ENCODE measurements at regions not wholly inside any gene's neighbourhood (a gene's known extent, or its start where the extent isn't known, plus 50 kb on each side); places are given as distances from the start of the nearest gene placed in this dataset.

- Histone ChIP-seq H3K9me3 (ENCODE audit: control insufficient read depth, insufficient read depth, low read length) (no peaks in the 10 kb centered on the region), H3K4me3 (ENCODE audit: low read length) (no peak overlapping the region), H3K4me1 (ENCODE audit: control insufficient read depth, insufficient read depth, low read length) (no peaks in the 10 kb centered on the region), H3K36me3 (ENCODE audit: control insufficient read depth, insufficient read depth, low read length) (no peaks in the 10 kb centered on the region), H3K27ac (ENCODE audit: low read length) (no peak overlapping the region), H3K27me3 (ENCODE audit: control insufficient read depth, insufficient read depth, low read length) (no peaks in the 10 kb centered on the region)
- no CpG with 5 or more reads among the region's 4 CpGs for WGBS (ENCODE audit: insufficient coverage, insufficient read length)
- no peak for DNase-seq (ENCODE audit: low read depth, low spot score)
These were observed 203.6 kb downstream of the TGFB2 start for GRCh38 chr1:218548764-218549163.

- no CpG with 5 or more reads among the region's 2 CpGs for WGBS (ENCODE audit: insufficient coverage, insufficient read length)
- H3K4me3 ChIP-seq (ENCODE audit: low read length) = no peak overlapping the region
- no peaks in the 10 kb centered on the region for H3K9me3 ChIP-seq (ENCODE audit: control insufficient read depth, insufficient read depth, low read length)
- H3K4me1 ChIP-seq (ENCODE audit: control insufficient read depth, insufficient read depth, low read length) = no peaks in the 10 kb centered on the region
- no peak overlapping the region for H3K27ac ChIP-seq (ENCODE audit: low read length)
- no peaks in the 10 kb centered on the region for H3K27me3 ChIP-seq (ENCODE audit: control insufficient read depth, insufficient read depth, low read length)
- no peak for DNase-seq (ENCODE audit: low read depth, low spot score)
- H3K36me3 ChIP-seq (ENCODE audit: control insufficient read depth, insufficient read depth, low read length) = no peaks in the 10 kb centered on the region
These were observed 208.1 kb downstream of the TGFB2 start for GRCh38 chr1:218553197-218553596.

DNA sequence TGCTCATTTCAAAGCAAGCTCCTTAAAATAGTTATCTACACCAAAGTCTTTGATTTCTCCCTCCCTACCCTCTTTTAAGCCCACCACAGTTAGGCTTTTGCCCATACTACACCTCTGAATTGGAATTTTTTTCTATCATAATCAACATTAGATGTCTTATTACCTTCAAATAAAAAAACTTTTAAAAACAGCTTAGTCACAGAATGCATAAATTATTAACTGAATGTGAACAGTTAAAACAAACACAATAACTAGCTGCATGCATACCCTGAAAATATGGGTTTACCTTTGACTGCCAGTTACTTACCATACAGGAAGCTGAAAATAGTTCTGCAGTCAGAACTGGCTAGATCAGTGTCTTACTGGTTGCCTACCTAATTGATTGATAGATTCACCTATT lies 210.9 kb downstream of the TGFB2 start:
- Histone ChIP-seq H3K27me3 (ENCODE audit: control insufficient read depth, insufficient read depth, low read length) (no peaks in the 10 kb centered on the region), H3K4me3 (ENCODE audit: low read length) (no peak overlapping the region), H3K27ac (ENCODE audit: low read length) (no peak overlapping the region), H3K4me1 (ENCODE audit: control insufficient read depth, insufficient read depth, low read length) (no peaks in the 10 kb centered on the region), H3K36me3 (ENCODE audit: control insufficient read depth, insufficient read depth, low read length) (no peaks in the 10 kb centered on the region), H3K9me3 (ENCODE audit: control insufficient read depth, insufficient read depth, low read length) (no peaks in the 10 kb centered on the region)
- no peak for DNase-seq (ENCODE audit: low read depth, low spot score)

DNA sequence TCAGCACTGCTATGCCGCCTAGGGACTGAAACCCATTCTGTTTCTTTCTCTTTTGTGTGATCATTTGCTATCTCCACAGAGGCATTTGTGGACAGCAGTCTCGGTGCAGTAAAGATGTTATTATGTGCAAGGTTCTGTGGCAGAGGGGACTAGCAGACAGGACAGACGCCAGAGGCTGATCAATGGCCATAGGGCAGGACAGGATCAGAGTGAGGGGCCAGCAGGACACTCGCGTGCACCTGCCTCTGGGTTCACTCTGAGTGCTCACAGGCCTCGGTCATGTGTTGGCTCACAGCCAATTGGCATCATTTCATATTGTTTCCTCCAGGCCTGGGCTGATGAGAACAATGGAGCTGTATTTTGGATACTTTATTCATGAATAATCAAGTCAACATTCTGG lies 212.6 kb downstream of the TGFB2 start:
- DNase-seq (ENCODE audit: low read depth, low spot score) = no peak
- Histone ChIP-seq H3K4me1 (ENCODE audit: control insufficient read depth, insufficient read depth, low read length) (no peaks in the 10 kb centered on the region), H3K9me3 (ENCODE audit: control insufficient read depth, insufficient read depth, low read length) (no peaks in the 10 kb centered on the region), H3K27ac (ENCODE audit: low read length) (no peak overlapping the region), H3K27me3 (ENCODE audit: control insufficient read depth, insufficient read depth, low read length) (no peaks in the 10 kb centered on the region), H3K4me3 (ENCODE audit: low read length) (no peak overlapping the region), H3K36me3 (ENCODE audit: control insufficient read depth, insufficient read depth, low read length) (no peaks in the 10 kb centered on the region)
- no CpG with 5 or more reads among the region's 6 CpGs for WGBS (ENCODE audit: insufficient coverage, insufficient read length)

DNA sequence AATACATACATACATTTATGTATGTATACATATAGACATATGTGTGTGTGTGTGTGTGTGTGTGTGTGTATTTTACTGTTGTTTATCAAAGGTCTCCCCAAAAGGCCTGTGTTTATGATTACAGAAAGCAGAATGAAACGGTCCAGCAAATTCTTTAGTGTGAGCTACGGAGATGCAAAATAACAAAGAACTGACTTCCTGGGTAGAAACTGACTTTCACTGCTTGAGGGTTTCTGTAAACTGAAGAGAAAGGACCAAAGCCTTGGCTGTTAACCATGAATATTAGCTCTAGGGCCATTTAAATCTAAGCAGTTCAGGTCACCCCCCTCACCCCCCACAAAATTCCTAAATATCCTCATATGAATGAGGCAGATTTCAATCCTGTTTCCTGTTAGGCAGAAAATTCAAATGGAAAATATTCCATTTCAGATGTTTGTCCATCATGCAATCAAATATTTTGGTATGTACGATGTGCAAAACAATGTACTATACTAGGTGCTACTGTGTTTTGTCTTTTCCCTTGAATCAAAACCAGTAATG lies 213.2 kb downstream of the TGFB2 start:
- DNase-seq (ENCODE audit: low read depth, low spot score) = no peak
- Histone ChIP-seq H3K27me3 (ENCODE audit: control insufficient read depth, insufficient read depth, low read length) (no peaks in the 10 kb centered on the region), H3K4me3 (ENCODE audit: low read length) (no peak overlapping the region), H3K4me1 (ENCODE audit: control insufficient read depth, insufficient read depth, low read length) (no peaks in the 10 kb centered on the region), H3K27ac (ENCODE audit: low read length) (no peak overlapping the region), H3K36me3 (ENCODE audit: control insufficient read depth, insufficient read depth, low read length) (no peaks in the 10 kb centered on the region), H3K9me3 (ENCODE audit: control insufficient read depth, insufficient read depth, low read length) (no peaks in the 10 kb centered on the region)
- no CpG with 5 or more reads among the region's 3 CpGs for WGBS (ENCODE audit: insufficient coverage, insufficient read length)

DNA sequence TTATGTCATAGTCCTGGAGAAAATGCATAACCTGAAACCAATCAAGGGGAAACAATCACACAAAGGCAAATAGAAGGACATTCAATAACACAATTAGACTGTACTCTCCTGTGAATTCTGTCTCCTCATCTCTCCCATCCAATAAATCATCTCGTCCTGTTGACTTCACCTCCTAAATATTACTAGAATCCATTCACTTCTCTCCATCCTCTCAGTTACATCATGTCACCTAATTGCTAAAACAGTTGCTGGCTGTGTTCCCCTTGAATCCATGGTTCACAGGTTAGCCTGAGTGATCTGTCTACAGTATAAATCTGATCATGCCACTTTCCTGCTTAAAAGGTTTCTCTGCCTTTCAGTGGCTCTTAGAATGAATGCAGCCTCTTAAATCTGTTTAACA lies 220.2 kb downstream of the TGFB2 start:
- H3K4me1 ChIP-seq (ENCODE audit: control insufficient read depth, insufficient read depth, low read length) = no peaks in the 10 kb centered on the region
- H3K9me3 ChIP-seq (ENCODE audit: control insufficient read depth, insufficient read depth, low read length) = no peaks in the 10 kb centered on the region
- H3K27me3 ChIP-seq (ENCODE audit: control insufficient read depth, insufficient read depth, low read length) = no peaks in the 10 kb centered on the region
- no peaks in the 10 kb centered on the region for H3K36me3 ChIP-seq (ENCODE audit: control insufficient read depth, insufficient read depth, low read length)
- H3K4me3 ChIP-seq (ENCODE audit: low read length) = no peak overlapping the region
- WGBS (ENCODE audit: insufficient coverage, insufficient read length) = 100% methylated on average over 1 of the region's 1 CpG
- DNase-seq (ENCODE audit: low read depth, low spot score) = no peak
- no peak overlapping the region for H3K27ac ChIP-seq (ENCODE audit: low read length)

GRCh38 chr1:218568962-218569550 lies 223.9 kb downstream of the TGFB2 start:
- H3K27me3 ChIP-seq (ENCODE audit: control insufficient read depth, insufficient read depth, low read length) = no peaks in the 10 kb centered on the region
- no peak for DNase-seq (ENCODE audit: low read depth, low spot score)
- no peaks in the 10 kb centered on the region for H3K36me3 ChIP-seq (ENCODE audit: control insufficient read depth, insufficient read depth, low read length)
- H3K4me1 ChIP-seq (ENCODE audit: control insufficient read depth, insufficient read depth, low read length) = no peaks in the 10 kb centered on the region
- no peak overlapping the region for H3K4me3 ChIP-seq (ENCODE audit: low read length)
- H3K27ac ChIP-seq (ENCODE audit: low read length) = no peak overlapping the region
- no peaks in the 10 kb centered on the region for H3K9me3 ChIP-seq (ENCODE audit: control insufficient read depth, insufficient read depth, low read length)
- WGBS (ENCODE audit: insufficient coverage, insufficient read length) = no CpG with 5 or more reads among the region's 5 CpGs

GRCh38 chr1:218570456-218570855 lies 225.3 kb downstream of the TGFB2 start:
- Histone ChIP-seq H3K4me3 (ENCODE audit: low read length) (no peak overlapping the region), H3K36me3 (ENCODE audit: control insufficient read depth, insufficient read depth, low read length) (no peaks in the 10 kb centered on the region), H3K9me3 (ENCODE audit: control insufficient read depth, insufficient read depth, low read length) (no peaks in the 10 kb centered on the region), H3K27ac (ENCODE audit: low read length) (no peak overlapping the region), H3K4me1 (ENCODE audit: control insufficient read depth, insufficient read depth, low read length) (no peaks in the 10 kb centered on the region), H3K27me3 (ENCODE audit: control insufficient read depth, insufficient read depth, low read length) (no peaks in the 10 kb centered on the region)
- no CpG with 5 or more reads among the region's 2 CpGs for WGBS (ENCODE audit: insufficient coverage, insufficient read length)
- DNase-seq (ENCODE audit: low read depth, low spot score) = no peak

DNA sequence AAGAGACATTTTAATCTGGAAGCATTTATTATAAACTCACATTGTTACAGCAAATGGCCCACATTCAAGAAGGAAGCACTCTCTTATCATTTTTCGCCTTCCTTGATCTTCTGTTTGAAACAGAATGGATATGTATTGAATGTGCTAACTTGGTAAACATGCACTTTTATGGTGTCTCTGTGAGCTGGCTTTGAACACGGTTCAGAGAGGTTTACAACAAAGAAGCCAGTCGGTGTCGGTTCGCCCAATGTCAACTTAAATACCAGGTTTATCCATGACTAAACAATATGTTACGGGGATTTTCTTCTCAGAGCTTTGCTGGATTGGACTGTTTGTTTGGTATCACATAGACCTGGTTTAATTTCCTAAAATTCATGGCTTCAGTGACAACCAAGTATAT lies 226.4 kb downstream of the TGFB2 start:
- no CpG with 5 or more reads among the region's 6 CpGs for WGBS (ENCODE audit: insufficient coverage, insufficient read length)
- H3K27ac ChIP-seq (ENCODE audit: low read length) = no peak overlapping the region

DNA sequence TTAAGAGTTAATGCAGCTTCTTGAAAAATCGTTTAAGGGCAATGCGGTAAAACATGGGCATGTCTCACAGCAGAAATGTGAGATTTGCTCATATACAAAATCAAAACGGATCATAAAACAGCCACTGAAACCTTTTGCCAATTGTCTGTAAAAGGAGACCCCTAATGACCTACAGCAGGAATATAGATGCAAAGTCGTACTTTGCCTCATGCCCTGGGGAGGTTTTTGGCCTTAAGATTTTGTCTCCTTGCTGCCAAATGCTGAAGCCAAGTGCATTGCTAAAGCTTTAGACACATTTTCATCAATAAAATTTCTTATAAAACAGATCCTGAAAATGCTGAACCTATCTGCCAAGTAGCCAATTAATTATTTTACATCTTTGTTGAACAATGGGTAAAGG lies 226.9 kb downstream of the TGFB2 start:
- Histone ChIP-seq H3K27ac (ENCODE audit: low read length) (no peak overlapping the region), H3K9me3 (ENCODE audit: control insufficient read depth, insufficient read depth, low read length) (no peaks in the 10 kb centered on the region)
- WGBS (ENCODE audit: insufficient coverage, insufficient read length) = no CpG with 5 or more reads among the region's 4 CpGs

More for the DNA sequence above, 226.4 kb downstream of the TGFB2 start:
- H3K27me3 ChIP-seq (ENCODE audit: control insufficient read depth, insufficient read depth, low read length) = no peaks in the 10 kb centered on the region
- DNase-seq (ENCODE audit: low read depth, low spot score) = no peak
- no peaks in the 10 kb centered on the region for H3K4me1 ChIP-seq (ENCODE audit: control insufficient read depth, insufficient read depth, low read length)
- H3K36me3 ChIP-seq (ENCODE audit: control insufficient read depth, insufficient read depth, low read length) = no peaks in the 10 kb centered on the region
- H3K9me3 ChIP-seq (ENCODE audit: control insufficient read depth, insufficient read depth, low read length) = no peaks in the 10 kb centered on the region
- H3K4me3 ChIP-seq (ENCODE audit: low read length) = no peak overlapping the region

GRCh38 chr1:218573925-218574324 lies 228.8 kb downstream of the TGFB2 start:
- H3K36me3 ChIP-seq (ENCODE audit: control insufficient read depth, insufficient read depth, low read length) = no peaks in the 10 kb centered on the region
- H3K4me1 ChIP-seq (ENCODE audit: control insufficient read depth, insufficient read depth, low read length) = no peaks in the 10 kb centered on the region
- no CpG with 5 or more reads among the region's 2 CpGs for WGBS (ENCODE audit: insufficient coverage, insufficient read length)
- H3K4me3 ChIP-seq (ENCODE audit: low read length) = no peak overlapping the region
- no peaks in the 10 kb centered on the region for H3K27me3 ChIP-seq (ENCODE audit: control insufficient read depth, insufficient read depth, low read length)
- no peak overlapping the region for H3K27ac ChIP-seq (ENCODE audit: low read length)
- H3K9me3 ChIP-seq (ENCODE audit: control insufficient read depth, insufficient read depth, low read length) = no peaks in the 10 kb centered on the region
- DNase-seq (ENCODE audit: low read depth, low spot score) = no peak

More for the DNA sequence above, 226.9 kb downstream of the TGFB2 start:
- no peaks in the 10 kb centered on the region for H3K4me1 ChIP-seq (ENCODE audit: control insufficient read depth, insufficient read depth, low read length)
- DNase-seq (ENCODE audit: low read depth, low spot score) = no peak
- no peak overlapping the region for H3K4me3 ChIP-seq (ENCODE audit: low read length)
- H3K36me3 ChIP-seq (ENCODE audit: control insufficient read depth, insufficient read depth, low read length) = no peaks in the 10 kb centered on the region
- H3K27me3 ChIP-seq (ENCODE audit: control insufficient read depth, insufficient read depth, low read length) = no peaks in the 10 kb centered on the region

Data from iPS DF 6.9 (cell line).